ENCODE measurements at regions not wholly inside any gene's neighbourhood (a gene's known extent, or its start where the extent isn't known, plus 50 kb on each side); places are given as distances from the start of the nearest gene placed in this dataset.

GRCh38 chr19:30209617-30210600 is 162.3 kb upstream of the ZNF536 start:
- H3K4me3 ChIP-seq, result no peak overlapping the region
- H3K36me3 ChIP-seq, result no peaks in the 10 kb centered on the region
- H3K27ac ChIP-seq, result no peak overlapping the region
- no peaks in the 10 kb centered on the region for H3K4me1 ChIP-seq
- H4K20me1 ChIP-seq, result no peaks in the 10 kb centered on the region
- H3K4me2 ChIP-seq, result no peak overlapping the region
- no peaks in the 10 kb centered on the region for H3K27me3 ChIP-seq
- H3K9me3 ChIP-seq, result no peaks in the 10 kb centered on the region
- no peak for TF ChIP-seq Cebpa-rat (IDR thresholded peaks at IDR 0.05)
- H3K9ac ChIP-seq, result no peak overlapping the region

- no peak for TF ChIP-seq Cebpa-rat (IDR thresholded peaks at IDR 0.05)
- Histone ChIP-seq H3K27ac (no peak overlapping the region), H3K36me3 (no peaks in the 10 kb centered on the region), H4K20me1 (no peaks in the 10 kb centered on the region), H3K4me3 (no peak overlapping the region), H3K9ac (no peak overlapping the region), H3K4me1 (no peaks in the 10 kb centered on the region), H3K4me2 (no peak overlapping the region), H3K27me3 (no peaks in the 10 kb centered on the region), H3K9me3 (no peaks in the 10 kb centered on the region)
Measured at GRCh38 chr19:30212574-30212973, 159.6 kb upstream of the ZNF536 start.

- H3K36me3 ChIP-seq, result no peaks in the 10 kb centered on the region
- no peaks in the 10 kb centered on the region for H3K9me3 ChIP-seq
- H4K20me1 ChIP-seq, result no peaks in the 10 kb centered on the region
- H3K4me3 ChIP-seq, result no peak overlapping the region
- no peak for TF ChIP-seq Cebpa-rat (IDR thresholded peaks at IDR 0.05)
- 0 out of 2 replicates have a peak overlapping the region, but pooled peaks have one; percentile 15 for H3K4me2 ChIP-seq
- no peaks in the 10 kb centered on the region for H3K27me3 ChIP-seq
- H3K9ac ChIP-seq, result no peak overlapping the region
- H3K4me1 ChIP-seq, result no peaks in the 10 kb centered on the region
- H3K27ac ChIP-seq, result no peak overlapping the region
Measured at GRCh38 chr19:30214651-30215051, 157.5 kb upstream of the ZNF536 start.

GRCh38 chr19:30215248-30215647 is 156.9 kb upstream of the ZNF536 start:
- 0 out of 2 replicates have a peak overlapping the region, but pooled peaks have one; percentile 15 for H3K4me2 ChIP-seq
- no peaks in the 10 kb centered on the region for H3K27me3 ChIP-seq
- no peaks in the 10 kb centered on the region for H4K20me1 ChIP-seq
- H3K4me1 ChIP-seq, result no peaks in the 10 kb centered on the region
- no peak overlapping the region for H3K9ac ChIP-seq
- no peak for TF ChIP-seq Cebpa-rat (IDR thresholded peaks at IDR 0.05)
- no peaks in the 10 kb centered on the region for H3K9me3 ChIP-seq
- H3K4me3 ChIP-seq, result no peak overlapping the region
- H3K36me3 ChIP-seq, result no peaks in the 10 kb centered on the region
- H3K27ac ChIP-seq, result no peak overlapping the region

GRCh38 chr19:30216453-30216852 is 155.7 kb upstream of the ZNF536 start:
- Histone ChIP-seq H3K4me2 (no peak overlapping the region), H3K27ac (no peak overlapping the region), H4K20me1 (no peaks in the 10 kb centered on the region), H3K4me1 (no peaks in the 10 kb centered on the region), H3K9ac (no peak overlapping the region), H3K27me3 (no peaks in the 10 kb centered on the region), H3K9me3 (no peaks in the 10 kb centered on the region), H3K36me3 (no peaks in the 10 kb centered on the region), H3K4me3 (no peak overlapping the region)
- no peak for TF ChIP-seq Cebpa-rat (IDR thresholded peaks at IDR 0.05)

GRCh38 chr19:30217461-30217860 is 154.7 kb upstream of the ZNF536 start:
- Histone ChIP-seq H3K9ac (no peak overlapping the region), H3K27me3 (peaks cover 4% of the 10 kb centered on the region; the same call in 1 of the 2 replicates), H3K9me3 (0 out of 2 replicates have a peak, but pooled peaks cover 1% of the 10 kb centered on the region), H3K4me1 (no peaks in the 10 kb centered on the region), H3K4me2 (no peak overlapping the region), H3K4me3 (no peak overlapping the region), H3K36me3 (no peaks in the 10 kb centered on the region), H3K27ac (no peak overlapping the region), H4K20me1 (no peaks in the 10 kb centered on the region)
- no peak for TF ChIP-seq Cebpa-rat (IDR thresholded peaks at IDR 0.05)

GRCh38 chr19:30219702-30220101 is 152.5 kb upstream of the ZNF536 start:
- no peak overlapping the region for H3K27ac ChIP-seq
- TF ChIP-seq Cebpa-rat (IDR thresholded peaks at IDR 0.05), result no peak

GRCh38 chr19:30221176-30221575 is 151.0 kb upstream of the ZNF536 start:
- H3K36me3 ChIP-seq, result no peaks in the 10 kb centered on the region
- no peak for TF ChIP-seq Cebpa-rat (IDR thresholded peaks at IDR 0.05)
- no peak overlapping the region for H3K4me3 ChIP-seq
- H3K27me3 ChIP-seq, result peaks cover 39% of the 10 kb centered on the region
- H3K9ac ChIP-seq, result no peak overlapping the region
- peaks cover 13% of the 10 kb centered on the region for H3K9me3 ChIP-seq
- H3K27ac ChIP-seq, result no peak overlapping the region
- no peak overlapping the region for H3K4me2 ChIP-seq
- no peaks in the 10 kb centered on the region for H4K20me1 ChIP-seq
- H3K4me1 ChIP-seq, result no peaks in the 10 kb centered on the region

More at GRCh38 chr19:30219702-30220101, 152.5 kb upstream of the ZNF536 start:
- Histone ChIP-seq H3K4me3 (no peak overlapping the region), H3K4me2 (no peak overlapping the region), H4K20me1 (no peaks in the 10 kb centered on the region), H3K27me3 (peaks cover 26% of the 10 kb centered on the region), H3K9me3 (peaks cover 4% of the 10 kb centered on the region; the same call in 1 of the 2 replicates), H3K9ac (no peak overlapping the region), H3K36me3 (no peaks in the 10 kb centered on the region), H3K4me1 (no peaks in the 10 kb centered on the region)

- peaks cover 24% of the 10 kb centered on the region for H3K9me3 ChIP-seq
- no peaks in the 10 kb centered on the region for H3K4me1 ChIP-seq
- no peak overlapping the region for H3K9ac ChIP-seq
- H3K27ac ChIP-seq, result no peak overlapping the region
- peaks cover 52% of the 10 kb centered on the region for H3K27me3 ChIP-seq
- no peaks in the 10 kb centered on the region for H4K20me1 ChIP-seq
- H3K4me3 ChIP-seq, result no peak overlapping the region
- H3K36me3 ChIP-seq, result no peaks in the 10 kb centered on the region
- H3K4me2 ChIP-seq, result no peak overlapping the region
- TF ChIP-seq Cebpa-rat (IDR thresholded peaks at IDR 0.05), result no peak
Measured at GRCh38 chr19:30222428-30222873, 149.7 kb upstream of the ZNF536 start.
